NCI-H774 (cell line): ENCODE measurements at regions not wholly inside any gene's neighbourhood (a gene's known extent, or its start where the extent isn't known, plus 50 kb on each side); places are given as distances from the start of the nearest gene placed in this dataset.

ENCODE experiments used
- DNase-seq: peaks from one replicate; lab custom pipeline; 2025; lab: John Stamatoyannopoulos, UW

DNA sequence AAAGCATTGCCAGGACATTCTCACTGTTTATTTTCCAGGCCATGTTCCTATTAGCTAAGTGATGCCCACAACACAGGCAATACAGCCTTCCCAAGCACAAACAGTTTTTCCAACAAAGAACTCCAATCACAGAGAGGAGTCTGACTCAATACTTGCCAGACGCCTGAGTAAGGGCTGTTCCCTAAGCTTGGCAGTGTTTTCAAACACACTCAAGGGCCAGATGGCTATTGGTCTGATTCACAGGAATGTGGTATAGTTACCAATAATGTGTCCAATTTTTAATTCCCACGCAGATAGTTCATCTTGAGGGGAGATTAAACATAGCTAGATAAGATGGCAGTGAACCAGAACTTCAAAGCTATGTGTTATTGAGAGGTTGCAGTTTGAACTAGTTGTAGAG lies 381.0 kb downstream of the SNAPC1 start:
- no peak for DNase-seq

DNA sequence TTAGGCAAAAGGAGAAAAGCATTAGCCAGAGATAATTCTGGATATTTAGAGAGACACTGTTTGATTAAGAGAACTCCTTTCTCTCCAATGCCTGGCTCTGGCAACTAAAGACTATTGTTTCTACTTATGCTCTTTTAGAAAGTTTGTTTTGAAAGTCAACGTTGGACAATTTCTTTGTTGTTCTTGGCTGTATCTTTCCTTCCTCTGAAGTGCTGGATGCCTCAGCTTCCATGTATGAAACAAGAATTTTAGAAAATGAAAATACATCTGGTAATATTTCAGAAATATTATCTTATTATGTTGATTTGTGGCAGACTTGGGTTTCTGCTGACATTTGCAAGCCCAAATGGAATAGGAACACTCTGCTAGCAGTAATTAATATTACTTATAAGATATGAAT lies 382.6 kb downstream of the SNAPC1 start:
- no peak for DNase-seq

- no peak for DNase-seq
Observed at GRCh38 chr14:62146030-62146429, 383.8 kb downstream of the SNAPC1 start.

DNA sequence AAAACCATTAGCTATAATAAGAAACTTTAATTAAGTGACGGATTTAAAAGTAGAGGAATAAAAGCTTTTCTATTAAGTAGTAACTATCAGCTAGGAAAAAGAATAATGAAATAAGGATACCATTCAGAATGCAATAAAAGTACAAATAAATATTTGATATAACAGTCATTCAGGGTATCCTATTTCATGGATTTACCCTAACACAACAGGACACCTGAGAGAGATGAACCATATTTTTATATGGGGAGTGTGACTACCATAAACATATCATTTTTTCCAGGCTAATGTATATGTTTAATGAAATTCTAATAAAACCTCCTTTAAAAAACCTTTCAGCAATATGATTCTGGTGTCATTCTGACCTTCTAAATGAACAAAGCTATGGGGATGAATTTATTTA lies 393.8 kb downstream of the SNAPC1 start:
- no peak for DNase-seq

DNA sequence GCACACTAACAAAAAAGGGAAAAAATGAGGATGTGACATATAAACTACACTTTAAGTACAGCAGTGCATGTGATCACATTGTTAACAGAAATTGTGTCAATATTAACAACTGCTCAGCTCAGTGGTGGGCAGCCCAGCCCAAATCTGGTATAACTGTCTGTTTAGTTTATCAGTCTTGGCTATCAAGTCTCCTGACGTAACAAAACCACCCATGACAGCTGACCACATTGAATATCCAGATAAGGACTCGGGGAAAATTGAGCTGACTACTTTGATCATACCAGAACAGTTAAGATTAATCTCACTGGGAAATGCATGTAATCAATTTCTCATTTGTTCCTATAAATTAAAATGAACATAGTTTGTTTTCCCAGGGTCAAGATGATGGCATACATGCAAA lies 396.6 kb downstream of the SNAPC1 start:
- DNase-seq, result no peak

GRCh38 chr14:62159314-62159713 lies 397.1 kb downstream of the SNAPC1 start:
- no peak for DNase-seq

- DNase-seq, result no peak
Observed at GRCh38 chr14:62162998-62163589, 400.9 kb downstream of the SNAPC1 start.

DNA sequence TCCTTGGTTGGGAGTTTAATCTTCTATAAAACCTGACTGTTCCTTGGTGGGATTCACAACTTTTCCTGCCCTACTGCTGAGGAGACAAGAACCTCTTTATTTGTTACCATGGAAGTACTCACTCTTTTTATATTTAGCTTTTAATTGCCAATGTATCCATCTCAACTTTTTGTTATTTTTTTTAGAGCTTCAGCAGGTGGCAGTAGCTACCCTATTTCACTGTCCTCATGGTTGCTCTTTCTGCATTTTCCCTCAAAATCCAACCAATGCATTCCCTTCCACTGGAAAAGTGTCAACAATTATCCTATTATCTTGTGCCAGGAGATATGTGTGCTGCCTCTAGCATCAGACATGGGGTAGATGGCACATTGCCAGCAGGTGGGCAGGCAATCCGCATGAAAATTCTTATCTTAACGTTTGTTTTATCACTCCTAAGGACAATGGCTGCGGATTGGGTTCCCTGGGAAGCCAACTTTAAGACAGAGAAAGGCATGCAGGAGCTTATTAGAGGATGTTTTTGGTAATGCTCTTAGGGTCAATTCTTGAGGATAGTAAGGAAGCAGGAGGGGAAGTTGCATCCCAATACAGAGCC lies 406.4 kb downstream of the SNAPC1 start:
- DNase-seq, result no peak

DNA sequence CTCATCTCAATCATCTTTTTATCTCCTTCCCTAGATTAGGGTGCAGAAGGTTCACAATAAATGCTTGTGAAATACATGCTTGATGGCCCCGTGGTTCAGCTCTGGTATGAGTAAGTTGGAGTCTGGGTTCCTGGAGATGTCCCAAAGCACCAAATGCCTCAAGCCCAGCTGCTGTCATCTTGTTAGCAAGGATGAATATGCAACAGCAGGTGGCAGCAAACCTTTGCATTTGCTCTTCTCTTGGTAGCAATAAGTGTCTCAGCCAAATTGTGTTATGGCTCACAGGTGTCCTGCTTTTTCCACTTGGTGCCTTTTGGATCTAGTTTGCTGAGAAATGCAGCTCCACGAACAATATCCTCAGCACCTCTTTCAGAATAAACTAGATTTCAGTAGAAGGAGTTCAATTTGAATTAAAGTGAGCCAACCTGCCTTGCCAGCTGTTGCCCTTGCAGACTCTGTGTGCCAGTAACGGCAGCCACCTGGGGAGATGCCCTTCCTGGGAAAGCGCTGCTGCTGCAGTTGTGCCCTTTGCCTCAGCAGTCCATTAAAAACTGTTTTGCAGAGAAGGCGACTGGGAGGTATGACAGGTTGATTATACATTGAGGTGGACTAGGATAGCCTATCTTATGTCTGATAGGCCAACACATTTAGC lies 417.3 kb downstream of the SNAPC1 start:
- DNase-seq, result peak; percentile 41

DNA sequence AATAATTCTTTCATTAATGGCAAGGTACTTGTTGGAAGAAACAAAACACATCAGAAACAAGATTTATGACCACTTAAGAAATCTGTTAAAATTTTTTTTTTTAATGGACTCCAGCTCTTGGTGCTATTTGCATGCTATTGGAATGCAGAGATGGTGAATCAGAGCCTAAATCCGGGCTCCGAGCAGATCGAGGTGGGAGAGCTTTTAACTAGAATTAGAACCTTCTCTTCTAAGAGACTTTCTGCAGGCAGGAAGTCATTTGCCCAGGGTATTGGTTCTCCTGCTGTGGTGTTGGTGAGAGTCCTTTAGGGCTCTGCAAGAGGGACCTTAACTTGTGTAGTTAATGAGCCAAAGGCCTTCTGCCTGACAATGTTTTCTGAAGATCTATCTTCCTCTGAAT lies 419.4 kb downstream of the SNAPC1 start:
- no peak for DNase-seq

DNA sequence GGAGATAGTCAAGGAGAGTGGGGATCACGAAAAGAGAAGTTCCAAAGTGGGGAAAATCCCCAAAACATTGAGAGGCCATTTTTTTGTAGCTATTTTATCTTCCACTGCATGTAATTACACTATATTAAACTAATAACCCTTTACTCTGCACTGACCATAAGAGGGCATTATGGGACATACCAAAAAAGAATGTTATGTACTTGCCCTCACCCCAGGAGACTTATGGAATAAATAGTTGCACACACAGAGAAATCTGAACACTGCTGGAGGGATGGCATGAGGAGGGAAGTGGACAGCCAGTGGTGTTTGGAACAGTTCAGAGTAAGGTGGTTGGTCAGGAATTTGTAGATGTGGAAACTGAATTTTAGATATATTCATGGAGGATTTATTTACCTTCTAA lies 422.9 kb downstream of the SNAPC1 start:
- DNase-seq, result no peak

DNA sequence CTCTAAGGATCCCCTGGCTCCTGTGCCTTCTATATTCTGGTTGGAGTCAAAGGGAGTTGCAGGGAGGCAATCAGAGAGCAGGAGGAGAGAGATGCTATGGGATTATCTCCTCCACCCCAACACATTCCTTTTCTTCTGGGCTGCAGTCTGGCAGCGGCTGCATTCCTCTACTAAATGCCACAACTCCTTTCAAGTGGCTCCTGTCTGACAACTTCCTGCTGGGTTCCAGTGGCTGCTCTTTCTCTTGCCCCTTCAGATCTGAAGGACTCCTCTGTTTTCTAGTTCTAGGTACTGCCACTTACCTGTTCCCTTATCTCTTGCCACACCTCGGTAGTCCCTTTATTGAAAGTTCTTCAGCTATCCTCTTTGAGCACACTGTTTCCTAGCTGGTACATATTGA lies 425.0 kb downstream of the SNAPC1 start:
- no peak for DNase-seq

DNA sequence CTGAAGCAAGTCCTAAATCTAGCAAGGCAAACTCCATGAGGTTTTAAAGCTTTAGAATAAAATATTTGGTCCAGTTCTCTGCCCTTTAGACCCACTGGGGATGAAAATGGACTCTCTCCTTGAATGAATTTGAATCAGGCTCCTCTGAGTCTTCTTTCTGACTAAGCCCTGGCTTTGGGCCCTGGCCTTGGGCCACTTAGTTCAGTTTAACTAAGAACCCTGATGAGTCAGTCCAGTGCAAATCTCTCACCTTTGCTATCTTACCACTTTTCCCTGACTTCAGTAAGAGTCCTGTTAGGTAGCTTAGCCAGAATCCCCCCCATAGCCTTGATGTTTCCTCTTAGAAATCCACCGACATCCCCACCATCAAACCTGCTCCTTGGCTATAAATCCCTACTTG lies 427.5 kb downstream of the SNAPC1 start:
- no peak for DNase-seq

DNA sequence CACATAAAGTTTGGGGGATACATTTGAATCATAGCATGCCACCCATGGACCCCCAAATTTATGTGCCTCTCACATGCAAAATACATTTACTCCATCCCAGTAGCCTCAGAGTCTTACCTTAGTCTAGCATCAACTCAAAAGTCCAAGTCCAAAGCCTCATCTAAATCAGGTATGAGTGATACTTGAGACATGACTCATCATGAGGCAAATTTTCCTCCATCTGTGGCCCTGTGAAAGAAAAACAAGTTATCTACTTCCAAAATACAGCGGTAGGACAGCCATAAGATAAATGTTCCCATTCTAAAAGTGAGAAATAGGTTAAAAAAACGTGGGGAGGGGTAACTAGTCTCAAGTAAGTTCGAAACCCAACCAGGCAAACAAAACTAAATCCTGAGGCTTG lies 444.2 kb downstream of the SNAPC1 start:
- DNase-seq, result no peak

DNA sequence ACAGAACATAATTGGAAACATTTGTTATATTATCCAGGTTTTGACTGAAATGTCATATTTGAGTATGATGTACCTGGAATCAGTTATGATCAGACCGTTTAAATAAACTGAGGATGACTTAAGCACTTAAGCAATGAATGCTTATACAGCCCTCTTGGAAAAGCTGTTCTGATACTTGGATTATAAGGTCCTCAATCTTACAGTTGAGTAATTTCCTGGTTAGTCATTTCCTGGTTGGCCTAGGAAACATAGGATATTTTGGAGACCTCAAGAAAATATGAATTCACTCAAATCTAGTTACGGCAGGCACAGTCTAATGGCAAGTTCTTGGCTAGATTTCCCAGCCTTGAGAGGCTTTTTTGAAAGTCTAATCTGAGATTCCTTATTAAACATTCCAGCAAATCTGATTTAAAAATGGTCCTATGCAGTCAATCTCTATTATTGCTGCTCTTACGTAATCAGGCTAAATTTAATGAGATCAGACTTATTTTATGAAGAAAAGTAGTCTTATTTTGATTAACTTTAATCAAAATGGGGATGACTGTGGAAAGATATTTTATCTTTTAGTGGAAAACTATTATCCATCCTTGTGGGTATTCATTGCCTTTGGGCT lies 447.2 kb downstream of the SNAPC1 start:
- no peak for DNase-seq

DNA sequence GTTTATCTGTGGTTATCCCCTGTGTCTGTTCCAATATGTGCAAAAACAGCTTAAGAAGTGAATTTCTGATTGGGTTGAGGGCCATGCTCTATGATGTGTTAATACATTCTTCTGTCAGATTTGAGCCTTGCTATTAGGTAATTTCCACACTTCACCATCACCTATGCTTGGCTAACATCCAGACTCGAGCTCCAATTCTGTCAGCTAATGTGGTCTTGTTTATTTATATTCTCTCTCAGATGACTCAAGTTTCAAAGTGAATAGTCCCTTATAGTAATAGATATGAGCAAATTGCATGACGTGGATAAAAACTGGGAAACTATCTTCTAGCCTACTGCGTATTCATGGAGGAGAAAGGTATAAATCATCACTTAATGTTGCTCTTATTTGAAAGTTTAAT lies 451.3 kb downstream of the SNAPC1 start:
- no peak for DNase-seq

DNA sequence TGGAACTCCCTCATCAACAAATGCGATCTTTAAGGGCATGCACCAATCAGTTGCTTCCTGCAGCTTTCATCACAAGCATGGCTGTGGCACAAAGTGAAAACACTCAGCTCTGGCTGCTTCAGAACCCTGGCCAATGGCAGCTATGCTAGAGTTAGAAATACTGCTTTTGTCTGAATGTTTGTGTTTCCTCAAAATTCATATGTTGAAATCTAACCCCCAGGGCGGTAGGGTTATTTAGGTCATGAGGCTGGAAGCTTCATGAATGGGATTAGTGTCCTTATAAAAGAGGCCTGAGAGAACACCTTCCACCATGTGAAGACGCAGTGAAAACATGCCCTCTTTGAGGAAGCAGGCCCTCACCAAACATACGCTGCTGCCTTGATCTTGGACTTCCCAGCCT lies 453.9 kb downstream of the SNAPC1 start:
- no peak for DNase-seq

GRCh38 chr14:62234849-62235248 lies 472.6 kb downstream of the SNAPC1 start:
- DNase-seq, result no peak

DNA sequence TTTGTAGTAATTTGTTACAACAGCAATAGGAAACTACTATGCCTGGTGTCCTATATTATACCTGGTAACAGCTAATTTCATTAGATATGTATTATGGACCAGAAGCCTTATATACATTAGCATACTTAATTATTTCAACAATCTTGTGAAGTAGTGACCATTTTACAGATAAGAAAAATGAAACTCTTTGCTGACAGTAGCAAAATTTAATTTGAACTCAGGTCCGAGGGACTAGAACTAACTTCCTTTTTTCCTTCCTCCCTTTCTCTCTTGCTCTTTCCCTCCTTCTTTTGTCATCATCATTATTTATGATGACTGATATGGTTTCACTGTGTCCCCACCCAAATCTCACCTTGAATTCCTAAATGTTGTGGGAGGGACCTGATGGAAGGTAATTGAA lies 482.0 kb downstream of the SNAPC1 start:
- DNase-seq, result no peak

- DNase-seq, result no peak
Observed at GRCh38 chr14:62247266-62247665, 485.0 kb downstream of the SNAPC1 start.

- DNase-seq, result no peak
Observed at GRCh38 chr14:62251237-62251636, 489.0 kb downstream of the SNAPC1 start.

DNA sequence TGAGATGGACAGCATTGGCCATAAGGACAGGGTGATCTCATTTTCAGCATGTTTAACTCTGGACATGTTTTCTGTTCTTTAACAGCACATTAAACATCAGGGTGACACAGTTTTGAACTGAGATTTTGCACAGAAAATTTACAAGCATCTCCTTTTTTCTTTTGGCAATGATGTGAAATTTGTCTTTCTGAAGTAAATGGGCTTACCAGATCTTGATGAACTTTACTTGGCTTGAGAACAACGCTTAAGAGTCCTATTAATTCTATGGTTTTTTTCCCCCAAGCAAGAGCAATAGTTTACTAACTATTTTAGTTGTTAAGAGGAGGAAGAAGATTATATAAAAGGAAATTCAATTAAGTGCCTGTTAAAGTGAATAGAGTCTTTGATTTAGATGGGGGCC lies 491.0 kb downstream of the SNAPC1 start:
- no peak for DNase-seq

DNA sequence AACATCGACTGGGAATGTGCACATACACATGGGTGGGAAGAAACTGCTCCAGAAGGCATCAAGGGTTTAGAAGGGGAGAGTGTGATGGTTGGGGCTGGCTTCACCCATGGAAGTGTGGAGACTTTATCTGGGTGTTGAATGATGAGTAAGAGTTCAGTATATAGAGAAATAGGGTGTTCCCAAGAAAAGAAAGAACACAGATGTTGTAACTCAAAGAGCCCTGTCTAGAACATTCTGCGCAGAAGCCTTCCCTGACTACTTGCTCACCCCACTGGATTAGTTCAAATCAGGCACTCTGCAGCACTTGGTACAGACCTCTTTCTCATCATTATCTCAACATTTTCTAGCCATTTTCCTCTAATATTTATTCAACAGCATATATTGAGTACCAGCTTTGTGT lies 491.7 kb downstream of the SNAPC1 start:
- DNase-seq, result no peak

DNA sequence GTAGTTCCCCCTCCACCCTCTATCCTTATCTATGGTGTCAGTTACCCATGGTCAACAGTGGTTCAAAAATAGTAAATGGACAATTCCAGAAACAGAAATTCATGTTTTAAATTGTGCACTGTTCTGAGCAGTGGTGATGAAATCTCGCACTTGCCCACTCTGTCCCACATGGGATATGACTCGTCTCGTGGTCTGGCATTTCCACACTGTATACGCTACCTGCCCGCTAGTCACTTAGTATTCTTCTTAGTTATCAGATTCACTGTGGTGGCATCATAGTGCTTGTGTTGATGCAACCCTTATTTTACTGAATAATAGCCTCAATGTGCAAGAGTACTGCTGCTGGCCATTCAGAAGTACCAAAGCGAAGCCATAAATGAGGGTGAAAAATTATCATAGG lies 507.0 kb downstream of the SNAPC1 start:
- no peak for DNase-seq
